ENCODE measurements at regions not wholly inside any gene's neighbourhood (a gene's known extent, or its start where the extent isn't known, plus 50 kb on each side); places are given as distances from the start of the nearest gene placed in this dataset.

- TF ChIP-seq YY1 (IDR thresholded peaks at IDR 0.05; ENCODE audit: low read depth) = no peak
- no peak for TF ChIP-seq TCF12 (IDR thresholded peaks at IDR 0.05; ENCODE audit: low read depth)
- TF ChIP-seq EP300 (IDR thresholded peaks at IDR 0.05; ENCODE audit: borderline replicate concordance) = no peak
- no peak for TF ChIP-seq REST (IDR thresholded peaks at IDR 0.05; ENCODE audit: low read depth)
- TF ChIP-seq EGR1 (IDR thresholded peaks at IDR 0.05) = no peak
Observed at GRCh38 chr12:25684070-25684469, 131.0 kb upstream of the LMNTD1 start.

- TF ChIP-seq EGR1 (IDR thresholded peaks at IDR 0.05) (no peak), TEAD4 (IDR thresholded peaks at IDR 0.05) (no peak), EP300 (IDR thresholded peaks at IDR 0.05; ENCODE audit: borderline replicate concordance) (no peak), RAD21 (IDR thresholded peaks at IDR 0.05; ENCODE audit: low read depth) (no peak), TAF1 (IDR thresholded peaks at IDR 0.05; ENCODE audit: low read depth) (no peak), NFIC (IDR thresholded peaks at IDR 0.05) (no peak), YY1 (IDR thresholded peaks at IDR 0.05; ENCODE audit: low read depth) (no peak), CEBPB (IDR thresholded peaks at IDR 0.05) (no peak), MAX (IDR thresholded peaks at IDR 0.05) (no peak), USF1 (IDR thresholded peaks at IDR 0.05) (no peak), TCF12 (IDR thresholded peaks at IDR 0.05; ENCODE audit: low read depth) (no peak), FOXM1 (IDR thresholded peaks at IDR 0.05; ENCODE audit: borderline replicate concordance, low read depth) (no peak)
Observed at GRCh38 chr12:25686351-25686750, 133.3 kb upstream of the LMNTD1 start.

GRCh38 chr12:25687226-25687625 lies 134.1 kb upstream of the LMNTD1 start:
- no peak for TF ChIP-seq NFIC (IDR thresholded peaks at IDR 0.05)
- no peak for TF ChIP-seq TAF1 (IDR thresholded peaks at IDR 0.05; ENCODE audit: low read depth)
- no peak for TF ChIP-seq TEAD4 (IDR thresholded peaks at IDR 0.05)
- TF ChIP-seq EP300 (IDR thresholded peaks at IDR 0.05; ENCODE audit: borderline replicate concordance) = no peak
- TF ChIP-seq USF1 (IDR thresholded peaks at IDR 0.05) = no peak

- TF ChIP-seq TCF12 (IDR thresholded peaks at IDR 0.05; ENCODE audit: low read depth) = no peak
- peak; percentile 67 for TF ChIP-seq NFIC (IDR thresholded peaks at IDR 0.05)
Observed at GRCh38 chr12:25689996-25690501, 137.0 kb upstream of the LMNTD1 start.

- TF ChIP-seq REST (IDR thresholded peaks at IDR 0.05; ENCODE audit: low read depth) (no peak), NFIC (IDR thresholded peaks at IDR 0.05) (no peak), TCF12 (IDR thresholded peaks at IDR 0.05; ENCODE audit: low read depth) (no peak), ZBTB7A (IDR thresholded peaks at IDR 0.05; ENCODE audit: low read depth) (no peak), USF1 (IDR thresholded peaks at IDR 0.05) (no peak), EGR1 (IDR thresholded peaks at IDR 0.05) (no peak), YY1 (IDR thresholded peaks at IDR 0.05; ENCODE audit: low read depth) (no peak), CREB1 (IDR thresholded peaks at IDR 0.05; ENCODE audit: low read depth) (no peak), FOXM1 (IDR thresholded peaks at IDR 0.05; ENCODE audit: borderline replicate concordance, low read depth) (no peak), CEBPB (IDR thresholded peaks at IDR 0.05) (no peak)
Observed at GRCh38 chr12:25690996-25691864, 138.1 kb upstream of the LMNTD1 start.

GRCh38 chr12:25691865-25692114 lies 138.7 kb upstream of the LMNTD1 start:
- TF ChIP-seq MAX (IDR thresholded peaks at IDR 0.05) (no peak), CEBPB (IDR thresholded peaks at IDR 0.05) (no peak), NFIC (IDR thresholded peaks at IDR 0.05) (no peak)
